K562 (cell line): ENCODE measurements at regions not wholly inside any gene's neighbourhood (a gene's known extent, or its start where the extent isn't known, plus 50 kb on each side); places are given as distances from the start of the nearest gene placed in this dataset.
A peak's percentile ranks its signal among the peaks of the same experiment; 100 is the strongest.

Source experiments
- ATF4 ChIP-seq: fragments of 450-650 bp; formaldehyde crosslinking; IDR thresholded peaks from 2 replicates; pipeline ENCODE4 v1.4.0; 2022; ENCODE audit warnings: mild to moderate bottlenecking, moderate library complexity
- CBX8 ChIP-seq: fragments of 200-600 bp; sonication (generic); IDR thresholded peaks from 2 replicates; pipeline ENCODE4 v1.6.1; 2012; ENCODE audit warnings: borderline replicate concordance, mixed run types, low read depth, mild to moderate bottlenecking, moderate library complexity, mixed read lengths, low read length, control low read depth, inconsistent platforms; ENCODE audit not compliant: poor library complexity, severe bottlenecking; ENCODE audit errors: extremely low read depth
- CHD2 ChIP-seq: IDR thresholded peaks from 2 replicates; pipeline ENCODE4 v1.6.1; 2011; ENCODE audit warnings: low read depth, low read length
- ETS2 ChIP-seq: IDR thresholded peaks from 2 replicates; pipeline ENCODE4 v1.6.1; 2016; ENCODE audit warnings: borderline replicate concordance, missing genetic modification characterization, mild to moderate bottlenecking, moderate library complexity, missing compliant biosample characterization; ENCODE audit not compliant: poor library complexity, severe bottlenecking
- FOSL1 ChIP-seq: fragments of 200-800 bp; sonication (Bioruptor generic); conservative IDR thresholded peaks from 2 replicates; pipeline ENCODE4 v1.6.1; 2016; ENCODE audit warnings: missing genetic modification characterization, missing compliant biosample characterization
- HNRNPUL1 ChIP-seq: fragments of 200-400 bp; formaldehyde crosslinking; IDR thresholded peaks from 2 replicates; pipeline ENCODE4 v1.6.1; 2017; ENCODE audit warnings: low read length
- MCM3 ChIP-seq: fragments of 450-650 bp; IDR thresholded peaks from 2 replicates; pipeline ENCODE4 v1.6.1; 2016
- MED1 ChIP-seq: sonication (generic); formaldehyde crosslinking; IDR thresholded peaks from 2 replicates; pipeline ENCODE4 v1.8.1; 2023; ENCODE audit warnings: missing genetic modification reagents, borderline replicate concordance
- NFATC3 ChIP-seq: fragments of 450-650 bp; IDR thresholded peaks from 2 replicates; pipeline ENCODE4 v1.6.1; 2017; ENCODE audit warnings: mild to moderate bottlenecking
- NR1H2 ChIP-seq: sonication (generic); formaldehyde crosslinking; IDR thresholded peaks from 2 replicates; pipeline ENCODE4 v1.4.0; 2020; ENCODE audit warnings: mild to moderate bottlenecking, missing genetic modification reagents
- RBBP5 ChIP-seq: fragments of 200-600 bp; sonication (generic); IDR thresholded peaks from 2 replicates; pipeline ENCODE4 v1.6.1; 2012; ENCODE audit warnings: borderline replicate concordance, mild to moderate bottlenecking, low read length, control low read depth, inconsistent platforms; ENCODE audit not compliant: insufficient read depth, poor library complexity, severe bottlenecking
- SAFB2 ChIP-seq: fragments of 200-400 bp; formaldehyde crosslinking; IDR thresholded peaks from 2 replicates; pipeline ENCODE4 v1.6.1; 2018; ENCODE audit warnings: borderline replicate concordance, low read length, low read depth, moderate library complexity; ENCODE audit not compliant: severe bottlenecking
- SRSF9 ChIP-seq: fragments of 200-400 bp; formaldehyde crosslinking; IDR thresholded peaks from 2 replicates; pipeline ENCODE4 v1.6.1; 2017; ENCODE audit warnings: low read depth, low read length, borderline replicate concordance
- TEAD4 ChIP-seq, 2 experiments: sonication (generic) in 1 of 2; formaldehyde crosslinking in 1 of 2; IDR thresholded peaks; 2 replicates each; pipeline versions ENCODE4 v1.6.1 to v1.8.0; 2012 to 2022; ENCODE audit warnings: borderline replicate concordance in 1 of 2, inconsistent platforms in 1 of 2, low read length in 1 of 2, mild to moderate bottlenecking in 1 of 2, missing genetic modification reagents in 1 of 2
- ZNF175 ChIP-seq: fragments of 200-800 bp; sonication (Bioruptor generic); IDR thresholded peaks from 2 replicates; pipeline ENCODE4 v1.6.1; 2016; ENCODE audit warnings: low read depth, mild to moderate bottlenecking, missing genetic modification characterization, missing compliant biosample characterization
- ZNF398 ChIP-seq: fragments of 250-450 bp; sonication (Bioruptor Pico); IDR thresholded peaks from 2 replicates; pipeline ENCODE4 v1.8.0; 2021; ENCODE audit warnings: moderate library complexity, mild to moderate bottlenecking, inconsistent platforms
- ZNF583 ChIP-seq: fragments of 250-450 bp; sonication (Bioruptor Pico); IDR thresholded peaks from 2 replicates; pipeline ENCODE4 v1.4.0; 2020
- TF ChIP-seq, protein P1 (sequence below), 3 experiments: fragments of 200-800 bp in 1 of 3; sonication (Bioruptor generic) in 1 of 3; sonication (generic) in 1 of 3; formaldehyde crosslinking in 1 of 3; IDR thresholded peaks; 2 replicates each; pipeline versions ENCODE4 v1.6.1 to v1.8.0; 2016 to 2022; ENCODE audit warnings: mild to moderate bottlenecking in 2 of 3, missing compliant biosample characterization in 2 of 3, missing genetic modification characterization in 2 of 3, missing genetic modification reagents in 1 of 3
- TF ChIP-seq, protein P2 (sequence below): fragments of 450-650 bp; IDR thresholded peaks from 2 replicates; pipeline ENCODE4 v1.7.1; 2018; ENCODE audit warnings: mild to moderate bottlenecking, low read depth; ENCODE audit not compliant: partially characterized antibody

DNA sequence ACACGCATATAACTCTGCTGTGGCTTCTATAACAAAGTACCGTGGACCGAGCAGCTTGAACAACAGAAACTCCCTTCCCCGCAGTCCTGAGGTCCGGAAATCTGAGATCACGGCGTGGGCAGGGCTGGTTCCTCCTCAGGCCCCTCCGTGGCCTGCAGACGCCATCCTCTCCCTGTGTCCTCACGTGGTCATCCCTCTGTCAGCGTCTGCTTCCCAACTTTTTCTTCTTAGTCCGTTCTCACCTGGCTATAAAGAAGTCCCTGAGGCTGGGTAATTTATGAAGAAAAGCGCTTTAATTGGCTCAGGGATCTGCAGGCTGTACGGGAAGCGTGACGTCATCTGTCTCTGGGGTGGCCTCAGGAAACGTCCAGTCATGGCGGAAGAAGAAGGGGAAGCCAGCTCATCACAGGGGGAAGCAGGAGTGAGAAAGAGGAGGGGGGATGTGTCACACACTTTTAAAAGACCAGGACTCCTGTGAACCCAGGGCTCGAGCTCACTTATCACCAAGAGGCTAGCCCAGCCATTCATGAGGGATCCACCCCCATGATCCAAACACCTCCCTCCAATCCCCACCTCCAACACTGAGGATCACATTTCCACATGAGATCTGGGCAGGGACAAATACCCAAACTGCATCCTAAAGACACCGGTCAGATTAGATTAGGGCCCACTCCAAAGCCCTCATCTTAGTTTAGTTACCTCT is 91.2 kb upstream of the INSIG1 start (continued):
- TF ChIP-seq HNRNPUL1 (peak; percentile 18; the same call in 1 of the 2 replicates), MCM3 (no peak), ZNF583 (CRISPR knock-in tag) (no peak), SAFB2 (no peak), CHD2 (no peak), CBX8 (no peak), SRSF9 (no peak), NFATC3 (no peak), TEAD4 (IDR thresholded peaks at IDR 0.05; ENCODE audit: low read length) (no peak; the same call in 1 of the 2 replicates), TEAD4 (CRISPR knock-in tag; IDR thresholded peaks at IDR 0.05; ENCODE audit: borderline replicate concordance) (no peak), ETS2 (tag) (no peak), MED1 (CRISPR knock-in tag) (no peak), FOSL1 (tag) (no peak; the same call in 1 of the 2 replicates), ATF4 (CRISPR knock-in tag) (no peak), ZNF175 (CRISPR knock-in tag) (peak; percentile 79), NR1H2 (CRISPR knock-in tag) (no peak), RBBP5 (no peak), ZNF398 (CRISPR knock-in tag) (no peak)
- TF ChIP-seq, protein P1, sequence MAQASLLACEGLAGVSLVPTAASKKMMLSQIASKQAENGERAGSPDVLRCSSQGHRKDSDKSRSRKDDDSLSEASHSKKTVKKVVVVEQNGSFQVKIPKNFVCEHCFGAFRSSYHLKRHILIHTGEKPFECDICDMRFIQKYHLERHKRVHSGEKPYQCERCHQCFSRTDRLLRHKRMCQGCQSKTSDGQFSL (CRISPR knock-in tag; IDR thresholded peaks at IDR 0.05): no peak
- TF ChIP-seq, protein P1 (tag; IDR thresholded peaks at IDR 0.05): no peak
- TF ChIP-seq, protein P2, sequence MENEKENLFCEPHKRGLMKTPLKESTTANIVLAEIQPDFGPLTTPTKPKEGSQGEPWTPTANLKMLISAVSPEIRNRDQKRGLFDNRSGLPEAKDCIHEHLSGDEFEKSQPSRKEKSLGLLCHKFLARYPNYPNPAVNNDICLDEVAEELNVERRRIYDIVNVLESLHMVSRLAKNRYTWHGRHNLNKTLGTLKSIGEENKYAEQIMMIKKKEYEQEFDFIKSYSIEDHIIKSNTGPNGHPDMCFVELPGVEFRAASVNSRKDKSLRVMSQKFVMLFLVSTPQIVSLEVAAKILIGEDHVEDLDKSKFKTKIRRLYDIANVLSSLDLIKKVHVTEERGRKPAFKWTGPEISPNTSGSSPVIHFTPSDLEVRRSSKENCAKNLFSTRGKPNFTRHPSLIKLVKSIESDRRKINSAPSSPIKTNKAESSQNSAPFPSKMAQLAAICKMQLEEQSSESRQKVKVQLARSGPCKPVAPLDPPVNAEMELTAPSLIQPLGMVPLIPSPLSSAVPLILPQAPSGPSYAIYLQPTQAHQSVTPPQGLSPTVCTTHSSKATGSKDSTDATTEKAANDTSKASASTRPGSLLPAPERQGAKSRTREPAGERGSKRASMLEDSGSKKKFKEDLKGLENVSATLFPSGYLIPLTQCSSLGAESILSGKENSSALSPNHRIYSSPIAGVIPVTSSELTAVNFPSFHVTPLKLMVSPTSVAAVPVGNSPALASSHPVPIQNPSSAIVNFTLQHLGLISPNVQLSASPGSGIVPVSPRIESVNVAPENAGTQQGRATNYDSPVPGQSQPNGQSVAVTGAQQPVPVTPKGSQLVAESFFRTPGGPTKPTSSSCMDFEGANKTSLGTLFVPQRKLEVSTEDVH: peak; percentile 23
